ENCODE measurements at regions not wholly inside any gene's neighbourhood (a gene's known extent, or its start where the extent isn't known, plus 50 kb on each side); places are given as distances from the start of the nearest gene placed in this dataset.

GRCh38 chr9:13524245-13524644 lies 244.8 kb upstream of the MPDZ start:
- TF ChIP-seq, protein P1, sequence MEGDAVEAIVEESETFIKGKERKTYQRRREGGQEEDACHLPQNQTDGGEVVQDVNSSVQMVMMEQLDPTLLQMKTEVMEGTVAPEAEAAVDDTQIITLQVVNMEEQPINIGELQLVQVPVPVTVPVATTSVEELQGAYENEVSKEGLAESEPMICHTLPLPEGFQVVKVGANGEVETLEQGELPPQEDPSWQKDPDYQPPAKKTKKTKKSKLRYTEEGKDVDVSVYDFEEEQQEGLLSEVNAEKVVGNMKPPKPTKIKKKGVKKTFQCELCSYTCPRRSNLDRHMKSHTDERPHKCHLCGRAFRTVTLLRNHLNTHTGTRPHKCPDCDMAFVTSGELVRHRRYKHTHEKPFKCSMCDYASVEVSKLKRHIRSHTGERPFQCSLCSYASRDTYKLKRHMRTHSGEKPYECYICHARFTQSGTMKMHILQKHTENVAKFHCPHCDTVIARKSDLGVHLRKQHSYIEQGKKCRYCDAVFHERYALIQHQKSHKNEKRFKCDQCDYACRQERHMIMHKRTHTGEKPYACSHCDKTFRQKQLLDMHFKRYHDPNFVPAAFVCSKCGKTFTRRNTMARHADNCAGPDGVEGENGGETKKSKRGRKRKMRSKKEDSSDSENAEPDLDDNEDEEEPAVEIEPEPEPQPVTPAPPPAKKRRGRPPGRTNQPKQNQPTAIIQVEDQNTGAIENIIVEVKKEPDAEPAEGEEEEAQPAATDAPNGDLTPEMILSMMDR (IDR thresholded peaks at IDR 0.05) = no peak
- TF ChIP-seq EP300 (IDR thresholded peaks at IDR 0.05) (no peak), POLR2AphosphoS5 (IDR thresholded peaks at IDR 0.05) (no peak)

Measured in esophagus muscularis mucosa (tissue), 4 donors.